ENCODE measurements at regions not wholly inside any gene's neighbourhood (a gene's known extent, or its start where the extent isn't known, plus 50 kb on each side); places are given as distances from the start of the nearest gene placed in this dataset.
A peak's percentile ranks its signal among the peaks of the same experiment; 100 is the strongest.

GRCh38 chr18:60978338-60978737 lies 354.9 kb upstream of the CDH20 start:
- DNase-seq (ENCODE audit: low read depth in 2 of 2) = peak; percentile 60 to 66

- DNase-seq (ENCODE audit: low read depth in 2 of 2) = no peak
Observed at GRCh38 chr18:60980422-60981005, 352.7 kb upstream of the CDH20 start.

- no peak for DNase-seq (ENCODE audit: low read depth in 2 of 2)
Observed at GRCh38 chr18:60981682-60982328, 351.4 kb upstream of the CDH20 start.

GRCh38 chr18:60982329-60982695 lies 350.9 kb upstream of the CDH20 start:
- DNase-seq (ENCODE audit: low read depth in 2 of 2) = no peak

- DNase-seq (ENCODE audit: low read depth in 2 of 2) = no peak
Observed at GRCh38 chr18:60982928-60983327, 350.3 kb upstream of the CDH20 start.

- peak; percentile 82 to 88 for DNase-seq (ENCODE audit: low read depth in 2 of 2)
Observed at GRCh38 chr18:60984510-60984909, 348.7 kb upstream of the CDH20 start.

GRCh38 chr18:60987963-60988362 lies 345.3 kb upstream of the CDH20 start:
- DNase-seq (ENCODE audit: low read depth in 2 of 2) = peak in 1 of 2 experiments; percentile 7

- no peak for DNase-seq (ENCODE audit: low read depth in 2 of 2)
Observed at GRCh38 chr18:60996326-60996725, 336.9 kb upstream of the CDH20 start.

GRCh38 chr18:60996822-60997221 lies 336.4 kb upstream of the CDH20 start:
- DNase-seq (ENCODE audit: low read depth in 2 of 2) = no peak

GRCh38 chr18:61001138-61001537 lies 332.1 kb upstream of the CDH20 start:
- DNase-seq (ENCODE audit: low read depth in 2 of 2) = peak in 1 of 2 experiments; percentile 5

- DNase-seq (ENCODE audit: low read depth in 2 of 2) = no peak
Observed at GRCh38 chr18:61006687-61007224, 326.5 kb upstream of the CDH20 start.

- DNase-seq (ENCODE audit: low read depth in 2 of 2) = no peak
Observed at GRCh38 chr18:61019338-61020301, 313.6 kb upstream of the CDH20 start.

GRCh38 chr18:61025596-61025995 lies 307.6 kb upstream of the CDH20 start:
- DNase-seq (ENCODE audit: low read depth in 2 of 2) = no peak

- DNase-seq (ENCODE audit: low read depth in 2 of 2) = no peak
Observed at GRCh38 chr18:61031626-61032025, 301.6 kb upstream of the CDH20 start.

GRCh38 chr18:61034580-61034979 lies 298.6 kb upstream of the CDH20 start:
- DNase-seq (ENCODE audit: low read depth in 2 of 2) = no peak

- no peak for DNase-seq (ENCODE audit: low read depth in 2 of 2)
Observed at GRCh38 chr18:61039251-61039650, 294.0 kb upstream of the CDH20 start.

GRCh38 chr18:61047794-61048193 lies 285.4 kb upstream of the CDH20 start:
- DNase-seq (ENCODE audit: low read depth in 2 of 2) = no peak

GRCh38 chr18:61057443-61057842 lies 275.8 kb upstream of the CDH20 start:
- DNase-seq (ENCODE audit: low read depth in 2 of 2) = no peak

GRCh38 chr18:61062258-61062657 lies 271.0 kb upstream of the CDH20 start:
- no peak for DNase-seq (ENCODE audit: low read depth in 2 of 2)

GRCh38 chr18:61064911-61065310 lies 268.3 kb upstream of the CDH20 start:
- DNase-seq (ENCODE audit: low read depth in 2 of 2) = no peak

- DNase-seq (ENCODE audit: low read depth in 2 of 2) = no peak
Observed at GRCh38 chr18:61076986-61077385, 256.2 kb upstream of the CDH20 start.

- DNase-seq (ENCODE audit: low read depth in 2 of 2) = no peak
Observed at GRCh38 chr18:61079714-61080113, 253.5 kb upstream of the CDH20 start.

Data from fibroblast of skin of left quadriceps (primary cell).